HEK293 (cell line): ENCODE measurements at regions not wholly inside any gene's neighbourhood (a gene's known extent, or its start where the extent isn't known, plus 50 kb on each side); places are given as distances from the start of the nearest gene placed in this dataset.

Source experiments
- CTCF ChIA-PET: fragments of 350-600 bp; formaldehyde crosslinking; extraction: SDS; loops from one replicate; lab custom pipeline; 2021; ENCODE audit warnings: antibody characterized with exemption; lab: Yijun Ruan, JAX
- POLR2A ChIA-PET: fragments of 300-600 bp; formaldehyde crosslinking; extraction: SDS; loops from one replicate; lab custom pipeline; 2020; ENCODE audit warnings: antibody characterized with exemption, inconsistent platforms; lab: Yijun Ruan, JAX
- H3K27ac ChIP-seq: fragments of 200-500 bp; sonication (Bioruptor generic); 2 replicates; pipeline ENCODE4 v1.5.1; 2014; ENCODE audit warnings: low read depth, low read length, control low read depth, inconsistent platforms; ENCODE audit errors: extremely low read depth
- H3K36me3 ChIP-seq, 2 experiments: fragments of 200-500 bp in 1 of 2; sonication (Bioruptor generic) in 1 of 2; 1 replicate in 1 of 2; 2 replicates in 1 of 2; pipeline ENCODE4 v1.5.1; 2014 to 2017; ENCODE audit warnings: inconsistent platforms in 2 of 2, low read length in 2 of 2; ENCODE audit not compliant: control insufficient read depth in 2 of 2, insufficient read depth in 1 of 2
- H3K4me1 ChIP-seq: fragments of 200-500 bp; sonication (Bioruptor generic); 2 replicates; pipeline ENCODE4 v1.5.1; 2014; ENCODE audit warnings: mild to moderate bottlenecking, low read length, inconsistent platforms; ENCODE audit not compliant: control insufficient read depth, insufficient read depth
- H3K4me3 ChIP-seq: 2 replicates; pipeline ENCODE4 v1.5.1; 2011; ENCODE audit warnings: low read depth, mild to moderate bottlenecking, control low read depth, low read length, moderate library complexity
- H3K9me3 ChIP-seq: fragments of 200-500 bp; sonication (Bioruptor generic); 2 replicates; pipeline ENCODE4 v1.5.1; 2014; ENCODE audit warnings: low read depth, low read length, inconsistent platforms; ENCODE audit not compliant: control insufficient read depth, insufficient read depth
- GLIS2 ChIP-seq: fragments of 450-650 bp; formaldehyde crosslinking; IDR thresholded peaks from 2 replicates; pipeline ENCODE4 v1.5.1; 2016; ENCODE audit warnings: missing biosample characterization, missing genetic modification characterization
- HOXC10 ChIP-seq: sonication (generic); formaldehyde crosslinking; IDR thresholded peaks from 2 replicates; pipeline ENCODE4 v1.8.1; 2023; ENCODE audit warnings: mild to moderate bottlenecking, missing genetic modification reagents
- INSM2 ChIP-seq: fragments of 450-650 bp; formaldehyde crosslinking; IDR thresholded peaks from 2 replicates; pipeline ENCODE4 v1.5.1; 2016; ENCODE audit warnings: missing biosample characterization, missing genetic modification characterization
- MEIS1 ChIP-seq: sonication (generic); formaldehyde crosslinking; IDR thresholded peaks from 2 replicates; pipeline ENCODE4 v1.8.1; 2022; ENCODE audit warnings: missing genetic modification reagents, mild to moderate bottlenecking, borderline replicate concordance
- REPIN1 ChIP-seq: fragments of 450-650 bp; formaldehyde crosslinking; IDR thresholded peaks from 2 replicates; pipeline ENCODE4 v1.5.1; 2017; ENCODE audit warnings: missing biosample characterization, missing genetic modification characterization, low read depth
- REST ChIP-seq: fragments of 450-650 bp; formaldehyde crosslinking; IDR thresholded peaks from 2 replicates; pipeline ENCODE4 v1.5.1; 2016; ENCODE audit warnings: missing biosample characterization, missing genetic modification characterization
- ZBTB7A ChIP-seq: fragments of 450-650 bp; formaldehyde crosslinking; IDR thresholded peaks from 2 replicates; pipeline ENCODE4 v1.5.1; 2016; ENCODE audit warnings: low read depth, missing biosample characterization, missing genetic modification characterization
- ZFP37 ChIP-seq: fragments of 450-650 bp; formaldehyde crosslinking; IDR thresholded peaks from 2 replicates; pipeline ENCODE4 v1.5.1; 2016; ENCODE audit warnings: missing biosample characterization, missing genetic modification characterization
- ZNF146 ChIP-seq: fragments of 450-650 bp; formaldehyde crosslinking; IDR thresholded peaks from 2 replicates; pipeline ENCODE4 v1.5.1; 2016; ENCODE audit warnings: missing biosample characterization, missing genetic modification characterization
- ZNF175 ChIP-seq: fragments of 450-650 bp; formaldehyde crosslinking; IDR thresholded peaks from 2 replicates; pipeline ENCODE4 v1.5.1; 2016; ENCODE audit warnings: missing biosample characterization, missing genetic modification characterization
- ZNF223 ChIP-seq: fragments of 450-650 bp; formaldehyde crosslinking; IDR thresholded peaks from 2 replicates; pipeline ENCODE4 v1.5.1; 2016; ENCODE audit warnings: missing biosample characterization, missing genetic modification characterization
- ZNF292 ChIP-seq: fragments of 450-650 bp; formaldehyde crosslinking; IDR thresholded peaks from 2 replicates; pipeline ENCODE4 v1.5.1; 2016; ENCODE audit warnings: low read depth, missing biosample characterization, missing genetic modification characterization, borderline replicate concordance
- ZNF416 ChIP-seq: fragments of 450-650 bp; formaldehyde crosslinking; IDR thresholded peaks from 2 replicates; pipeline ENCODE4 v1.5.1; 2016; ENCODE audit warnings: missing biosample characterization, missing genetic modification characterization
- ZNF513 ChIP-seq: fragments of 450-650 bp; IDR thresholded peaks from 2 replicates; pipeline ENCODE4 v1.5.1; 2018; ENCODE audit warnings: missing biosample characterization, missing genetic modification characterization
- ZNF548 ChIP-seq: fragments of 450-650 bp; formaldehyde crosslinking; IDR thresholded peaks from 2 replicates; pipeline ENCODE4 v1.5.1; 2016; ENCODE audit warnings: missing biosample characterization, missing genetic modification characterization
- ZNF555 ChIP-seq: fragments of 450-650 bp; formaldehyde crosslinking; conservative IDR thresholded peaks from 2 replicates; pipeline ENCODE4 v1.5.1; 2017; ENCODE audit warnings: missing biosample characterization, mild to moderate bottlenecking, missing genetic modification characterization, inconsistent platforms
- ZNF580 ChIP-seq: fragments of 450-650 bp; formaldehyde crosslinking; IDR thresholded peaks from 2 replicates; pipeline ENCODE4 v1.5.1; 2016; ENCODE audit warnings: missing biosample characterization, missing genetic modification characterization
- ZNF707 ChIP-seq: fragments of 450-650 bp; formaldehyde crosslinking; IDR thresholded peaks from 2 replicates; pipeline ENCODE4 v1.5.1; 2016; ENCODE audit warnings: missing biosample characterization, missing genetic modification characterization
- ZNF76 ChIP-seq: fragments of 450-650 bp; formaldehyde crosslinking; IDR thresholded peaks from 2 replicates; pipeline ENCODE4; 2016; ENCODE audit warnings: low read depth, missing biosample characterization, missing genetic modification characterization, borderline replicate concordance
- ZNF785 ChIP-seq: fragments of 450-650 bp; formaldehyde crosslinking; IDR thresholded peaks from 2 replicates; pipeline ENCODE4 v1.5.1; 2016; ENCODE audit warnings: missing biosample characterization, missing genetic modification characterization

GRCh38 chrX:79618280-79618679 lies 251.1 kb upstream of the ITM2A start:
- no peaks in the 10 kb centered on the region for H3K9me3 ChIP-seq
- CTCF ChIA-PET, result no interaction called here
- POLR2A ChIA-PET, result no interaction called here
- H3K27ac ChIP-seq, result no peak overlapping the region
- no peaks in the 10 kb centered on the region for H3K36me3 ChIP-seq
- TF ChIP-seq HOXC10 (CRISPR knock-in tag), result no peak
- no peaks in the 10 kb centered on the region for H3K4me1 ChIP-seq
- H3K4me3 ChIP-seq, result no peak overlapping the region

- Histone ChIP-seq H3K4me3 (no peak overlapping the region), H3K4me1 (no peaks in the 10 kb centered on the region), H3K36me3 (no peaks in the 10 kb centered on the region; a peak in 1 of 3 replicates), H3K27ac (no peak overlapping the region), H3K9me3 (no peaks in the 10 kb centered on the region; the same call in 1 of the 2 replicates)
- ChIA-PET POLR2A (interaction anchor here (0.7 kb wide), 1 partner anchor 11 kb away, joined by 3 read pairs; no protein-coding TSS in a partner anchor), CTCF (no interaction called here)
- TF ChIP-seq INSM2 (tag by site-specific recombination) (no peak), ZNF785 (tag by site-specific recombination) (no peak), ZNF175 (no peak), ZNF416 (no peak), ZBTB7A (tag by site-specific recombination) (no peak), MEIS1 (no peak)
These were observed 237.2 kb upstream of the ITM2A start for GRCh38 chrX:79604364-79604763.

GRCh38 chrX:79601341-79602131 lies 234.4 kb upstream of the ITM2A start:
- no peaks in the 10 kb centered on the region; a peak in 1 of 3 replicates for H3K36me3 ChIP-seq
- no peaks in the 10 kb centered on the region for H3K4me1 ChIP-seq
- ChIA-PET POLR2A (no interaction called here), CTCF (no interaction called here)
- H3K27ac ChIP-seq, result no peak overlapping the region
- H3K4me3 ChIP-seq, result no peak overlapping the region
- no peaks in the 10 kb centered on the region; the same call in 1 of the 2 replicates for H3K9me3 ChIP-seq
- TF ChIP-seq ZNF580 (tag by site-specific recombination) (no peak), ZNF707 (tag by site-specific recombination) (no peak), ZNF555 (no peak), REST (tag by site-specific recombination) (no peak), ZNF292 (tag by site-specific recombination) (no peak)

GRCh38 chrX:79592259-79592658 lies 225.1 kb upstream of the ITM2A start:
- ChIA-PET POLR2A (no interaction called here), CTCF (interaction anchor here (0.6 to 1.5 kb wide), 2 partner anchors 16 to 209 kb away, joined by 3 to 4 read pairs; no protein-coding TSS in a partner anchor)
- H3K36me3 ChIP-seq, result no peaks in the 10 kb centered on the region
- TF ChIP-seq ZNF175 (no peak), ZNF548 (tag by site-specific recombination) (no peak), ZFP37 (no peak), ZNF146 (tag by site-specific recombination) (no peak), ZNF513 (no peak), REPIN1 (tag by site-specific recombination) (no peak), ZNF76 (no peak), ZNF223 (no peak), GLIS2 (tag by site-specific recombination) (no peak), ZBTB7A (tag by site-specific recombination) (no peak)

More at GRCh38 chrX:79592259-79592658, 225.1 kb upstream of the ITM2A start:
- Histone ChIP-seq H3K27ac (no peak overlapping the region), H3K9me3 (peaks cover 4% of the 10 kb centered on the region), H3K4me3 (no peak overlapping the region), H3K4me1 (no peaks in the 10 kb centered on the region)
